Sigmoid colon (tissue), 6 donors: ENCODE measurements at regions not wholly inside any gene's neighbourhood (a gene's known extent, or its start where the extent isn't known, plus 50 kb on each side); places are given as distances from the start of the nearest gene placed in this dataset.

Source experiments
- DNase-seq: peaks from one replicate; pipeline ENCODE4 v3.0.0-alpha.2; 2019
- H3K27ac ChIP-seq, 4 donors: fragments of 200-600 bp; sonication (generic); one replicate each; pipeline ENCODE4 v1.5.1; 2016 to 2019; ENCODE audit warnings: mild to moderate bottlenecking in 1 of 4
- H3K27me3 ChIP-seq, 3 donors: fragments of 200-600 bp; sonication (generic); one replicate each; pipeline ENCODE4 v1.5.1; 2019; ENCODE audit warnings: mild to moderate bottlenecking in 1 of 3
- H3K36me3 ChIP-seq, 4 donors: fragments of 200-600 bp; sonication (generic); one replicate each; pipeline ENCODE4 v1.5.1; 2016 to 2019
- H3K4me1 ChIP-seq, 4 donors: fragments of 200-600 bp; sonication (generic); one replicate each; pipeline ENCODE4 v1.5.1; 2017 to 2019
- H3K4me3 ChIP-seq, 4 donors: fragments of 200-600 bp; sonication (generic); one replicate each; pipeline ENCODE4 v1.5.1; 2017 to 2019; ENCODE audit warnings: mild to moderate bottlenecking in 2 of 4, moderate library complexity in 1 of 4
- H3K9me3 ChIP-seq, 4 donors: fragments of 200-600 bp in 3 of 4; sonication (generic) in 3 of 4; one replicate each; pipeline versions ENCODE4 v1.5.1 to v1.6.1; 2013 to 2019
- EP300 ChIP-seq, 4 donors: sonication (generic); formaldehyde crosslinking; IDR thresholded peaks; one replicate each; pipeline ENCODE4 v1.6.1; 2017; ENCODE audit warnings: antibody characterized with exemption in 4 of 4
- POLR2A ChIP-seq, 2 donors: fragments of 450-650 bp; IDR thresholded peaks; one replicate each; pipeline ENCODE4 v1.6.1; 2016; ENCODE audit warnings: antibody characterized with exemption in 2 of 2, mild to moderate bottlenecking in 2 of 2, moderate library complexity in 2 of 2
- POLR2AphosphoS5 ChIP-seq, 4 donors: sonication (generic); formaldehyde crosslinking; IDR thresholded peaks; one replicate each; pipeline ENCODE4 v1.6.1; 2017; ENCODE audit warnings: antibody characterized with exemption in 4 of 4
- WGBS, 2 donors: extraction: QIAGEN DNeasy Blood & Tissue Kit; methylation state at CpG; one replicate each; pipeline ENCODE4 v1.1.7; 2013; 5-methylcytosine and 5-hydroxymethylcytosine counted together
- intact Hi-C: fragments of 100-400 bp; cut with DNase I; formaldehyde crosslinking; loops from one replicate; pipeline ENCODE4 v1.15.1; 2023
- TF ChIP-seq, protein P1 (sequence below), 4 experiments: fragments of 450-650 bp in 3 of 4; fragments of 200-600 bp in 1 of 4; IDR thresholded peaks; one replicate each; pipeline ENCODE4 v1.5.1; 2016 to 2019; ENCODE audit warnings: antibody characterized with exemption in 4 of 4, mild to moderate bottlenecking in 3 of 4, moderate library complexity in 2 of 4
- donor health status: healthy with polysubstance abuse.
- donor health status: healthy.

- no peak overlapping the region for H3K27ac ChIP-seq
These were observed 122.5 kb upstream of the FOXD3 start for GRCh38 chr1:63199706-63200335.

DNA sequence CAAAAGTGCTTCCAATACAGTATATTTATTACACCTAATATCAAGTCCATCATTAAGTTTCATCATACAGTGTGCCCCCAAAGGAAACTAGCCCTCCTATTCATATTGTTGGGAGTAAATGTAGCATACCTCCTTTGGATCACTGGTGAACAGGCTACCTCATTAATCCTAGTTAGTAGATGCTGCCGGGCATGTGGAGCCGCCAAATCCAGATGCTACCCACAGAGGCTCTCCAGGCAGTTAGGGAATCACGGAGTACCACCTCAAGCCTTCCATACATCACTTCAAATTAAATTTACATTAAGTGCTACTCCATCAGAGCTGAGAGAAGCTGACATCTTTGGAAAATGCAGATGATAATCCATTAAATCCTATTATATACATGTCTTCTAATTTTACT, 121.7 kb upstream of the FOXD3 start:
- intact Hi-C loops, result no loop called here

More at GRCh38 chr1:63199706-63200335, 122.5 kb upstream of the FOXD3 start:
- intact Hi-C loops, result no loop called here
- no peaks in the 10 kb centered on the region for H3K4me1 ChIP-seq
- H3K4me3 ChIP-seq, result no peak overlapping the region
- no peaks in the 10 kb centered on the region for H3K9me3 ChIP-seq
- no peak for DNase-seq
- H3K36me3 ChIP-seq, result no peaks in the 10 kb centered on the region
- 62 to 64% methylated on average over 7 of the region's 7 CpGs for WGBS, 2 donors
- no peaks in the 10 kb centered on the region for H3K27me3 ChIP-seq
- TF ChIP-seq EP300 (IDR thresholded peaks at IDR 0.05) (no peak), POLR2AphosphoS5 (IDR thresholded peaks at IDR 0.05) (no peak), POLR2A (IDR thresholded peaks at IDR 0.05) (no peak)
- TF ChIP-seq, protein P1, sequence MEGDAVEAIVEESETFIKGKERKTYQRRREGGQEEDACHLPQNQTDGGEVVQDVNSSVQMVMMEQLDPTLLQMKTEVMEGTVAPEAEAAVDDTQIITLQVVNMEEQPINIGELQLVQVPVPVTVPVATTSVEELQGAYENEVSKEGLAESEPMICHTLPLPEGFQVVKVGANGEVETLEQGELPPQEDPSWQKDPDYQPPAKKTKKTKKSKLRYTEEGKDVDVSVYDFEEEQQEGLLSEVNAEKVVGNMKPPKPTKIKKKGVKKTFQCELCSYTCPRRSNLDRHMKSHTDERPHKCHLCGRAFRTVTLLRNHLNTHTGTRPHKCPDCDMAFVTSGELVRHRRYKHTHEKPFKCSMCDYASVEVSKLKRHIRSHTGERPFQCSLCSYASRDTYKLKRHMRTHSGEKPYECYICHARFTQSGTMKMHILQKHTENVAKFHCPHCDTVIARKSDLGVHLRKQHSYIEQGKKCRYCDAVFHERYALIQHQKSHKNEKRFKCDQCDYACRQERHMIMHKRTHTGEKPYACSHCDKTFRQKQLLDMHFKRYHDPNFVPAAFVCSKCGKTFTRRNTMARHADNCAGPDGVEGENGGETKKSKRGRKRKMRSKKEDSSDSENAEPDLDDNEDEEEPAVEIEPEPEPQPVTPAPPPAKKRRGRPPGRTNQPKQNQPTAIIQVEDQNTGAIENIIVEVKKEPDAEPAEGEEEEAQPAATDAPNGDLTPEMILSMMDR (IDR thresholded peaks at IDR 0.05), result no peak

GRCh38 chr1:63203641-63204040, 118.7 kb upstream of the FOXD3 start:
- TF ChIP-seq POLR2AphosphoS5 (IDR thresholded peaks at IDR 0.05) (no peak), EP300 (IDR thresholded peaks at IDR 0.05) (no peak), POLR2A (IDR thresholded peaks at IDR 0.05) (no peak)
- TF ChIP-seq, protein P1 (IDR thresholded peaks at IDR 0.05), result no peak
- Histone ChIP-seq H3K27ac (no peak overlapping the region), H3K9me3 (no peaks in the 10 kb centered on the region), H3K4me1 (no peaks in the 10 kb centered on the region), H3K27me3 (no peaks in the 10 kb centered on the region), H3K36me3 (no peaks in the 10 kb centered on the region), H3K4me3 (no peak overlapping the region)
- no peak for DNase-seq
- 88 to 92% methylated on average over 2 of the region's 2 CpGs for WGBS, 2 donors
- intact Hi-C loops, result no loop called here

More for the DNA sequence above, 121.7 kb upstream of the FOXD3 start:
- Histone ChIP-seq H3K27me3 (no peaks in the 10 kb centered on the region), H3K27ac (no peak overlapping the region), H3K36me3 (no peaks in the 10 kb centered on the region), H3K4me1 (no peaks in the 10 kb centered on the region), H3K9me3 (no peaks in the 10 kb centered on the region), H3K4me3 (no peak overlapping the region)
- WGBS, 2 donors, result 25 to 51% methylated on average over 3 of the region's 3 CpGs
- DNase-seq, result no peak
- TF ChIP-seq, protein P1 (IDR thresholded peaks at IDR 0.05), result no peak
- TF ChIP-seq POLR2A (IDR thresholded peaks at IDR 0.05), result no peak
- no peak for TF ChIP-seq EP300 (IDR thresholded peaks at IDR 0.05)
- no peak for TF ChIP-seq POLR2AphosphoS5 (IDR thresholded peaks at IDR 0.05)

GRCh38 chr1:63205776-63206175, 116.6 kb upstream of the FOXD3 start:
- no peaks in the 10 kb centered on the region for H3K4me1 ChIP-seq
- DNase-seq, result no peak
- 91 to 96% methylated on average over 3 of the region's 3 CpGs for WGBS, 2 donors
- no peaks in the 10 kb centered on the region for H3K27me3 ChIP-seq
- no peak overlapping the region for H3K27ac ChIP-seq
- intact Hi-C loops, result no loop called here
- H3K4me3 ChIP-seq, result no peak overlapping the region
- no peaks in the 10 kb centered on the region for H3K36me3 ChIP-seq
- no peaks in the 10 kb centered on the region for H3K9me3 ChIP-seq
- TF ChIP-seq POLR2A (IDR thresholded peaks at IDR 0.05), result no peak
- TF ChIP-seq, protein P1 (IDR thresholded peaks at IDR 0.05), result no peak
- TF ChIP-seq POLR2AphosphoS5 (IDR thresholded peaks at IDR 0.05), result no peak
- TF ChIP-seq EP300 (IDR thresholded peaks at IDR 0.05), result no peak

- Histone ChIP-seq H3K27ac (no peak overlapping the region), H3K9me3 (no peaks in the 10 kb centered on the region), H3K27me3 (no peaks in the 10 kb centered on the region), H3K36me3 (no peaks in the 10 kb centered on the region), H3K4me1 (no peaks in the 10 kb centered on the region), H3K4me3 (no peak overlapping the region)
- DNase-seq, result no peak
- 97 to 98% methylated on average over 2 of the region's 2 CpGs for WGBS, 2 donors
- intact Hi-C loops, result no loop called here
- TF ChIP-seq, protein P1 (IDR thresholded peaks at IDR 0.05), result no peak
- TF ChIP-seq POLR2AphosphoS5 (IDR thresholded peaks at IDR 0.05), result no peak
- no peak for TF ChIP-seq EP300 (IDR thresholded peaks at IDR 0.05)
- no peak for TF ChIP-seq POLR2A (IDR thresholded peaks at IDR 0.05)
These were observed 107.8 kb upstream of the FOXD3 start for GRCh38 chr1:63214553-63214952.
